NCI-H146 treated with DMSO at 0.1 percent for 48 hours (cell line): ENCODE measurements at regions not wholly inside any gene's neighbourhood (a gene's known extent, or its start where the extent isn't known, plus 50 kb on each side); places are given as distances from the start of the nearest gene placed in this dataset.

ENCODE experiments used
- DNase-seq: peaks from one replicate; lab custom pipeline; 2025; ENCODE audit not compliant: unreplicated experiment; lab: John Stamatoyannopoulos, UW

DNA sequence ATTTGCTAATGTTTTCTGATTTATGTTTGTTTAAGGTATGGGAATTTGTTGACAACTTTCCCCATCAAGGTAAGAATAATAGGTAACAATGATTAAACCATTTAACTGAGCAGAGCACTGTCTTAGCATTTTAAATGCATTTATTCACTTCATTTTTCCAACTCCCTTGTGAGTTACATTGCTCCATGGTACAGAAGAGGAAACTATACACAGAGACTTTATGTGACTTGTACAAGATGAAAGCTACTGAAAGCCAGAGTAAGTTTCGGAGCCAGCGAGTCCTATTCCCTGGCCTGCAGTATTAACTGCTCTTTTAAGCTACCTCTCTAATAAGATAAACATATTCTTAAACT lies 708.8 kb downstream of the HDGFL1 start:
- DNase-seq, result no peak

DNA sequence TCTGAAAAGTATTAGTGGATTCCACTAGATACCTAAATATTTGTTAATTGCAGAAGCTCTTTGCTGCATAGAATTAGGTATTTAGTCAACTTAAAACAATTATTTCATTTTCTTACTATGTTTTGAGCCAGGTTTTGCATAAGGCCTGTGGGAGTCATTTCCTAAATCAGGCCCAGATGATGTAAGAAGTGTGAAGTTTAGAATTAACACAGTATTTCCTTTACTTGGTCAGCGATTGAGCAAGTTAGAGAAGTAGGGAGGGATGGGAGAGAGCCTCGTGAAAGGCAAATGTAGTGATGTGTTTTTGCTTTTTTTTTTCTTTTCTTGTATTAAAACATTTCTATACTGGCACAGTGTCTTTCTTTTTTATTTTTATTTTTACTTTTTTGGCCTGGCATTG lies 711.1 kb downstream of the HDGFL1 start:
- DNase-seq, result no peak

DNA sequence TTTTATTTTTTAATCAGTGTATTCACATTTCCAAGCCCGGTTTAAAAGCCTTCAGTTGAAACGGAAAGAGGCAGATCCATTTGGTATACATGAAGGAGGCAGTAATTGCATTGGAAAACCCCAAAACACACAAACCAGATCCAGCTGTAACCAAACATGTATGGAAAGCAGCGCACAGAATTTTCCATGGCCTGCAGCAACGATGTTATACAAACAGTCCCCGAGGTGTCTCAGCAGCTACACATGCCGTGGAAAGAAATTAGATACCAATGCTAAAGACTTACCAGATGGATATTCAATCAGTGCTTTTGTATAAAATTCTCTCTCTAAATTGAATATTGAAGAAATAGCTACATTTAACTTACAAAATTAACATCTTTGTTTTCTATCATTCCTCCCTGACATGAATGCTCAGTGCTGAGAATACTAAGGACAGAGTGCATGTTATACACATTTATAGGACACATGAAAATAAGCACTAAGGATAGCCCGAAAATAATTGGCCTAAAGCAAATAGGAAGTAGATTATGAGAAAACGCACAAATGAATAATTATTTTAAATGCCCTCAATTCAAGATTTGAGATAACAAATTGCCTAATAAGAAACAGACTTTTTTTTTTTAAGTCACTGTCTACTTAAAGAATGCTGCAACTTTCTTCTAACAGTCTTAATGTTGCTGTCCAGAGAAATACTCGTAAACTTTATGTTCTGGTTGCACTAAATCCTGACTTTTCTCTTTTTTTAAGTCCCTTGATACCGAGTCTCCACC lies 713.1 kb downstream of the HDGFL1 start:
- DNase-seq, result peak; percentile 73

DNA sequence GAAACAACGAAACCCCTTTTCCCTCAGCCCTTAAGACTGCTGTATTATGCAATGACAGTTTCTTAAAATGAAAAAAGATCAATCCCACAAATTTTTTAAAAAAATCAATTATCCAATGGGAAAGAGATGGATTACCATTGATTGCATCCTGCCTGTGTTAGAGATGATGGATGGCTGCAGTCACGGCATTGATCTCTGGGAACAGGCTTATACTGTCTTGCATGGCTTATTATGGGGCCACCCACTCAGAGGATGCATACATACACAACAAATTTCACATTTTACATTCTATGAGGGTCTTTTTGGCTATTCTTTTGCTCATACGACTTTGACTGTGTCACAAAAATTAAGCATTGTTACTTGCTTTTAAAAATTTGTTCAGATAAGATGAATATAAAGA lies 724.3 kb downstream of the HDGFL1 start:
- DNase-seq, result no peak

DNA sequence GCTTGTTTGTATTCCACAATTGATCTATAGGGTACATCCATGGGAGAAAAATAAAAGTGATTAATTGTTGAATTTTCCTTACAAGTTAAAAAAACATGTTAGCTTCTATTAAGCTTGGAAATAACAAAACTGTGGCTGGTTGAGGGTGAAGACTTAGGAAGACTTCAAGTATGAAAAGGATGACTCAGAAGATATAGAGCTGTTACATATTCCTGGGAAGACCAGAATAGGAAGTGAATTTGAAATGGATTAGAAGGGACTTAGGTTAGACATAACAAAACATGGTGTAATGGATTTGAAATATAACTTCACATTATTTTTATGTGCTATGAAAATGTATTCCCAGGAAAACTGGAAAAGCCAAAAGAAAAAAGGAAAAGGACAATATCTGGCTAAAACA lies 732.2 kb downstream of the HDGFL1 start:
- no peak for DNase-seq

DNA sequence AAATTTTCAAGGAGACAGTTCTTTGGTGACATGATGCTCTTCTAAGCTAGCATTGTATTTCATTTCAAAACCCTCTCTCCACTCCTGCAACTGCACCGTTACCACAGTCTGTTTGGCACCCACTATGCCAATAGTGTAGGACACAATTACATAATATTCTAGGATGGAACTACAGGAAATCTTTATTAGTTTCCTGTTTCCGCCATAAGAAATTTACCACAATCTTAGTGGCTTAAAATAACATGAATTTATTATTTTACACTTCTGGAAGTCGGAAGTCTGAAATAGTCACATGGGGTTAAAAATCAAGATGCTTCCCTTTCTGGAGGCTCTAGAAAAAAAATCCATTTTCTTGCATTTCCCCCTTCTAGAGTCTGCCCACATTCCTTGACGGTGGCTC lies 733.1 kb downstream of the HDGFL1 start:
- no peak for DNase-seq

DNA sequence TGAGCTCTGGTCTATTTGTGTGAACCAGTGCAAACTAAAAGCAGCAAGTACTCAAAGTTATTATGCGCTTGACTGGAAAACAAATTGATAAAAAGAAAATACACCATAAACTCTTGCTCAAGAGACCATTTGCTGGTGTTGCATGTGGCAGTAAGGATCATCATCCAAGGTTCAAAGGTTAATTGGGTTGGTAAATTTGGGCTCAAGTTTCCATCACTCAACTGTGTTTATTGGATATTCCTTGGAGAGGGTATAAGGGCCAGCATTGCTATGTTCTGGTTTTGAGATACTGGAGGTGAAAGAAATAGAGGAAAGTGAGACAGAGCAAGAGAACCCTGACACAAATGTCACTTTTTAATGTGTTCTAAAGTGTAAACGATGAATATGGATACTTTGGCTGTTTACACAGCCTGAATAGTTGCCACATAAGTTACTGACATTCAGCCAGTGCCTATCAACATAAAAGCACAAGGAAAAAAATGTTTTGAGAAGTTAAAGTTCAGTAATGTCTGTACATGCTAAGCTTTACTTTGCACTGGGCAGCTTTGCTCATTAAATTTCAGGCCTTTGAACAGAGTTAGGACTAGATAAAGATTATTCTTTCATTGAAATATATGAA lies 736.1 kb downstream of the HDGFL1 start:
- no peak for DNase-seq

DNA sequence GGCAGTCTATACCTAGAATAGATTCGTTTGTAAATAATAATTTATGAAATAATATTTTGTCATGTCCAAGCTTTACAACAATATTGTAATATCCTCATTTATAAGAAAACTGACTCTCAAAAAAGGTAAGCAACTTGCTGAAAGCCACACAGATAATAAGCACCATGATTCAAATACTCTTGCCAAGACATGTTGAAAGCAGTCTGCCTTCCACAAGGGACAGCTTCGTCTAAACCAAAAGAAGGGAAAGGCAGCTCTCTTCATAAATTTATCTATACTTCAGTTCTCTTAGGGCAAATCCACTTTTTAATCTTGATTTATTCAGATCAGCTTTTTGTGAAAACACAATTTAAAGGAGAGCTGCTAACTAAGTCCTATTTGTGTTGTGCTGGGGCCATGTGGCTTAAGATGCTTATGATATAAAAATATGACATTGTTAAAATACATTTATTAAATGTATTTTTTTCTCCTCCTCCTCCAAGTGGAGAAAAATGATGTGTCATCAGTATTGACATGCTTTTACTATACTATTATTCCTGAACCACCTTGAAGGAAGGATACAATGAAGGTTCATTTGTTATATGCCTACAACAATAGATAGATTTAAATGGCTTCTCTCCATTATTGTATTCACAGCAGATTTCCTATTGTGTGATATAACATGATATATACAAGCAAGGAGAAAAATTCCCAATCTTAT lies 737.0 kb downstream of the HDGFL1 start:
- DNase-seq, result no peak

DNA sequence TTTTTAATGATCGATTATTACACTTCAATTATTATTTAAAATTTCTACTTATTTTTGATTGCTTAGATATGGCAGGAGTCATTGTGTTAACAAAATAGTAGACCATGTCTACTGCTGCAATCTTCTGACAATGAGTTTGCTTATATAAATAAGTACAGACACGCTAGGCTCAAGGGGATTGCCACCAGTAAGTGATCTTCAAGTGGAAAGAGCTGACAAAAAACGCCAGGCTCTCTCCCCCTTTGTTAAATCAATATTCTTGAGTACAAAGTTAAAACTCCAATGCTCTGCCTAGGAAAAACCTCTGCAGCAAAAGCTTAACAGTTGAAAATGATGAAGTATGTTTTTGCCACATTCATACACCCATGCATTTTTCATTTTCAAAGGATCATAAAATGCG lies 738.1 kb downstream of the HDGFL1 start:
- DNase-seq, result no peak

DNA sequence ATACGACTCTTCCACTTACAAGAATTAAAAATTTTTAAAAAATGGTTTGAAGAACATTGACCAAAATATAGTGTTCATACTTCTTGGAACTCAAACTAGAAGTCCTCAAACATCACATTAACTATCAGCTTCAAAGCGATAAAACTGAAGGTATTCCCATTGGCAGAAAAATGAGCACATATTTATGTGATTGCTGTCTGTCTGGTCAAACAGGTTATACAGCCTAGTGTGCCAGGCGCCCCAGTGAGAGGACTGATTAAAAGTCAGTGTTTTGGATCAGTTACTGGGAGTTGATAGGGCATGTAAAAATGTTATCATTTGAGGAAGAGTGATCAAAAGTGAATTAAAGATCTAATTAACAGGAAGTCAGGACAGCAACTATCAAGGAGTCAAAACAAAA lies 738.8 kb downstream of the HDGFL1 start:
- no peak for DNase-seq

DNA sequence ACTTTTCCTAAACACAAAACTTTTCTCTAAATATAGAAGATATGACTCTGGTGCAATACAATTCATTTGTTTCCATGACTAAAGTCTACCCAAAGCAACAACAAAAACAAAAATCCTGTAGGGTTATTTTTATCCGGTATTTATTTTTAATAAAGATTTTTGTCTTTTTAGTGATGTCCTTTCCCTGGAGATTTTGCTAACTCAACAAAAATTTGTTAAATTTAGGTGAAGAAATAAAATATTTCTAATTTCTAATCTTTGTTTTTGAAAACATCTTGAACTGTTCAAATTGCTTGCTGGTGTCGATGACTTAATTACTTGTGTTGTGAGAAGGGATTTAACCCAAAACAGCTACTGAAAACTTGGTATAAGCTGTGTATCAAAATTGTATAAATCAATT lies 741.8 kb downstream of the HDGFL1 start:
- DNase-seq, result no peak

DNA sequence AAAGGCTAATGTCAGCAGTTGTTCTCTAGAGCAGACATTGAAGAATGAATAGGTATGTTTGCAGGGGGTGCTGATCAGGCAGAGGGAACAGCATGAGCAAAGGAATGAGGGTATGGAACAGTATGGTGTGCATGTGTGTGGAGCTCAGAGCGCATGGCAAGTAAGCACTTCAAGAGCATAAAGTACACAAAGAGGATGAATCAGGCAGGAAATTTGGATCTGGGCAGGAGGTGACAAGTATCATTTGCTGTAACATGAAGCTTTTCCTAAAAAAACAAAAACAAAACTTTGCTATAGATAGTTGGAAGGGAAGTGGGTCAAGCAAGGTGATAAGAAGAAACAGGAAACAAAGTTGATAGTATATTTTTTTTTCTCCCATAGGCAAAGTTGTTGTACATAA lies 746.8 kb downstream of the HDGFL1 start:
- DNase-seq, result no peak

DNA sequence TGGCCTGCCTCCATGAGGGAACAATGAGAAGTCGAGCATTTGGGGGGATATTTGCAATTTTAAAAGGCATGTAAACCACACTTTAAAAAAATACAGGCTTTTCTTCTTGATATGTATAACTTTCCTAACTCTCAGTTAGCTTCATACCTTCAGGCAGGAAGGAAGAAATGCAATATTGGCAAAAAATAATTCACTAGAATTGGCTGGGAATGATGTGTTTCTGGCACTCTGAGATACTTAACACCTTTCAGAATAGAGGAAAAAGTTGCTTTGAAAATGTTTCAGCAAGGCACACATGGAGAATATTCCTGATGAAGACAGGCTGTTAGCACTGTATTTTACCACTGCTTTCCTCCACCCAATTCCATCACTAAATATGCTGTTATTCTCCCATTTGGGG lies 747.6 kb downstream of the HDGFL1 start:
- DNase-seq, result no peak

DNA sequence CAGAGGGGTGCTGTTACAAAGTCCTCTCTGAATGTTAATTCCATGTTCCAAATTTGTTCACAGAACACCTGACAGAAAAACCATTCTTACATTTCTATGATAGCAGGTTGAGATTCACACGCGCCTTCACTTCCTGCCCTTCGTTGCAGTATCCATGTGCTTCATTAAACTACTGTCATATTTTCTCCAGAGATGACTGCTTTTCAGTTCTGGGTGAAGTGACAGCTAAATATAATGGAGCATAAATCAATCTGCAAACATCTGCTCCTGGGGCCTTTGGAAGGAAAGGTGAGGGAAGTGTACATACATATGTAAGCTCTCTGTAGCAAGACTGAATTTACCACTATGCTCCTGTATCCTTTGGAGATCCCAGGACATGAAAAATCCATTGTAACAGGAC lies 750.2 kb downstream of the HDGFL1 start:
- DNase-seq, result no peak

DNA sequence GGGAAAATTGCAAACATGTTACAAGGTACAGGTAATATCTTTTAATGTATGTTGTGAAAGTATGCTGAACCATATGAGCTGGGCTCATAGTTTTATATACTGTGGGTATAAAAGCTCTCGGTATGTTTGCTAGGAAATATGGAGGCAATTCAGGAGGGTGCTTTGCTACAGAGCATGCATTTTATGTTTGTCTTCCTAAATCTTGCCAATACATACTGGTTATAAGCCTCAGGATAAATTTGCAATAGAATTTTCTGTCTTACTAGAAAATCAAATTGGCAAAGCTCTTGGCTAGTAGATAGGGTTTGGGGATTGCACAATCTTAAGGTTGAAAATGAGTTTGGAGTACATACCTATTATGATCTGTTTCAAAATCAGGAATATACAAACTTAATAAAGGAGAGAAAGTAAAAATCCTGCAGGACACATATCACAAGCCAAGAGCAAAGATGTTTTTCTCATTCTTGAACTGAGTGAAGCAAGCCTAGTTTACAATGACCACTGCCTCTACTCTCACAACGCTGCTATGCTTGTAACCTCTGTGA lies 751.2 kb downstream of the HDGFL1 start:
- DNase-seq, result no peak

DNA sequence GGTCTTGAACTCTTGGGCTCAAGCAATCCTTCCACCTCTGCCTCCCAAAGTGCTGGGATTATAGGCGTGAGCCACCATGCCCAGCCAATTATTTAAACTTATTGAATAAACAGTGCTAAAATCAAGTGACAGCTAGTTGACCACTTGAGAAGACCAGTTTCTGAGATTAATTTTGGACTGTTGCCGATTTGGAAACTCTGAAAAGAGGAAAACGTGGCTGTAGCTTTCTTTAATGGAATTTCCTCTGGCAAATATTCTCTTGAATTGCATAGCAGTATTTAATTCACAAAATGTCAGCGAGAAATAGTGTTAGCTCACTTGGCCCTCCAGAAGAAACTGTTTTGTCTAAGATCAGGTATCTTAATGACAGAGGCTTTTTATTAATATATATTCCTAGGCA lies 754.5 kb downstream of the HDGFL1 start:
- no peak for DNase-seq

DNA sequence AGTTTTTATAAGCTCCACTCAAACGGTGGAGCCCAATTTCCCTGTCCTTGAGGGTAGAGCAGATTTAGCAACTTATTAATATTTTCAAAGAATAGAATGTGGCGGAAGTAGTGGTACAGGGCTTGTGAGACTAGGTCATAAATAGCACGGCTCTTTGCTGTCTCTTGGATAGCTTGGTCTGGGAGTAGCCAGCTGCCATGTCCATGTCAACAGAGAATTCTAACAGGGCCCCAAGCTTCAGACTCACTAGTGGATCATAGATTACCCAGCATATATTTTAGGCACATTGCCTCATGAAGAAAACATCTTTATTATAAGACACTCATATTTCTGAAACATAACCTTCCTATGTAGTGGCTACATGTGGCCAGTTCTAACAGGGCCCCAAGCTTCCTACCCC lies 755.7 kb downstream of the HDGFL1 start:
- no peak for DNase-seq

DNA sequence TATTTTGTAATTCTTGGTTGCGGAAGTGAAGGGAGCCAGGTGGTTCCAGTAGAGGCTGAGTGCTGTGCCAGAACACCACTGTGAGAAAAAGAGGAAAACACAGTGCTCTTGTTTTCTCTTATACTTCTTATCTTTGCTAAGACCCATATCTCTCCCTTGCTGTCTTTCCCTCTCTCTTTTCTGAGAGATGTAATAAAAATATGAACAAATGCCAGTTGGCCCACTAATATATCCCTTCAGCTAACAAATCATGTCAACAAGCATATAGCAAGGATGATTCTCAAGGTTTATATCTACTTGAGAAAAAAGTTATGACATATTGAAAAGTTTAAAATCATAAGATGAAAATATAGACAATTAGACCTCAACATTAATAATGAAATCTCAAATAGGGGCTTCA lies 758.3 kb downstream of the HDGFL1 start:
- DNase-seq, result no peak

DNA sequence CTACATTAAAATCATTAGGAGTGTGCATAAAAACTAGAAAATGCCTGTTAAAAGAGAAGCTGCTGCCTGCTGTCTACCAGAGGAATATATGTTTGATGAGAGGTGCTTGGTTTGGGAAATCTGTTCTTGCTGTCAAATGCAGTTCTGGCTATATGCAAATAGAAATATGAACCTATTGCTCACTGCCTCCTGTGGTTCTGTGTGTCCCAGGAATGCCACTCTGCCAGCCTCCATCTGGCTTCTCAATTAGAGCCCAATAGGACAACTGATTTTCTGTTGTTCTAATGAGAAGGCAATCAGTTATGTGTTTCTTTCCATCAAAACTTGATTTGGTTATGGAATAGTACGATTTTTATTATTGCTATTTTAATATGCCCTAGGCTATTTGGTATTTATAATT lies 759.7 kb downstream of the HDGFL1 start:
- peak; percentile 42 for DNase-seq

DNA sequence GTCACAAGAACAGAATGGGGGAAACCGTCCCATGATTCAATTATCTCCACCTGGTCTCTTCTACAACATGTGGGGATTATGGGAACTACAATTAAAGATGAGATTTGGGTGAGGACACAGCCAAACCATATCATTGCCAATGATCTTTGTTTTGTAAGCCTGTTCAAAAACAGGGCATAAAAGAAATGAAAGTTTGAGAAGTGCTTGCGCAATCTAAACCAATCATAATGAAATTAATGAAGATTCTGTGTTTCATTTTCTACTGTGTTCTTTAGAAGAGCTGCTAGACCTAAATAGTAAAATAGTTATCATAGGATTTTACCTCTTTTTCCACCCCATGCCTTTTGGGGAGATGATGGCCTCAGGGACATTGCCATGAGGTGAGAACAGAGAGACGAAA lies 761.3 kb downstream of the HDGFL1 start:
- no peak for DNase-seq

DNA sequence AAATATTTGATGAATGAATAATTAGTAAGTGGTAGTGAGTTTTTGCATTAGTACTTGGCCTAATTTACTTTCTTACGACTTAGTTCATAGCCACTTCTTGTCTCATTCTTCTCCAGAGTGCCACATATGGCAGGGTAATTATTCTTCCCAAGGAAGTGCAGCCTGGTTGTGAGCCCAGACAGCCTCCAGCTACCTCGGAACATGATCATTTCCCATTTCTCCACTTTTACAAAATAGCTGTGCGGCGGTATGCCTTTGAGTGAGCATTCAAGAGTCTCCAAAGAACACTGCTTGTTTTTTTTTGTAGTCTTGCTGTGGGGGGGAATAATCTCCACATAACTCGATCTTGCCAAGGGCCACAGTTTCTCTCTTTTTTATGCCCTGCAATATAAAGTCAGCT lies 765.0 kb downstream of the HDGFL1 start:
- no peak for DNase-seq

DNA sequence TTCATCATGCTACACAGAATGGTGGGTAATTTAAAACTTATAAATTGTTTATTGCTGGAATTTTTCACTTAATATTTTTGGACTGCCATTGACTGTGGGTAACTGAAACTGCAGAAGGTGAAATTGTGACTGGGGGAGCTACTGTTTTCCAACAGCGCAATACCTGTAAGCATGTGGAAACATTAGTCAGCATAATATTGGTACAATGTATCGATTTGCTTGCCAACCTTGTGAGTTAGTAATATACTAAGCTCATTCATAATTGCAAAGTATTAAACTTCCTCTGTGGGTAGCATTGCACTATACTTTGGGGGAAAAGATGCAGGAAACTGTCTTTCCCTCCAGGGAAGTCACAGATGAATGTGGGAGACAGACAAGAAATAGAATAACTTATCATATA lies 766.5 kb downstream of the HDGFL1 start:
- no peak for DNase-seq
